ENCODE measurements at regions not wholly inside any gene's neighbourhood (a gene's known extent, or its start where the extent isn't known, plus 50 kb on each side); places are given as distances from the start of the nearest gene placed in this dataset.

DNA sequence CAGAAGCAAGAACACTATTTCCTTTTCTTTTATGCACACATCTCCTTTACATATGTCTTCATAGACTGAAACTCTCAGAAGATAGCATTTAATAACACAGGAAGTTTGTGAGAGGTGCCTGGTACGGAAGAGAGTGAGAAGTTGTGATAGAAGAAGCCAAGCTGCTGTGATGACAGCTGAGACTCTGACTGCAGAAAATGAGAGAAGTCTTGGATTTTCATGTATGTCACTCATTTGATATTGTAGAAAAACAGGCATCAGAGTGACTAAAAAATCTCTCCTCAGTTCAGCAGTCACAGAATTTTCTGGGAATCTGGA lies 154.9 kb upstream of the BMP2 start:
- no peak overlapping the region for H3K18ac ChIP-seq (ENCODE audit: low read depth in 1 of 2, low read length in 2 of 2)
- no peak overlapping the region for H4K91ac ChIP-seq (ENCODE audit: low read length)
- H3K36me3 ChIP-seq (ENCODE audit: control insufficient read depth in 1 of 2, insufficient read depth in 2 of 2, low read depth in 1 of 2, low read length in 2 of 2), result no peaks in the 10 kb centered on the region
- H3K27ac ChIP-seq (ENCODE audit: low read length, poor library complexity, severe bottlenecking), result no peak overlapping the region
- H2BK15ac ChIP-seq (ENCODE audit: low read depth, poor library complexity, severe bottlenecking), result no peak overlapping the region
- 60% methylated on average over 1 of the region's 1 CpG for WGBS
- no peak overlapping the region for H3K4me2 ChIP-seq (ENCODE audit: low read length, poor library complexity, severe bottlenecking)
- no peak overlapping the region for H2BK5ac ChIP-seq (ENCODE audit: low read depth, low read length, poor library complexity, severe bottlenecking)
- no peak overlapping the region for H3K14ac ChIP-seq (ENCODE audit: low read length in 2 of 2)
- no peak overlapping the region for H2BK120ac ChIP-seq (ENCODE audit: low read depth, low read length)
- no peak overlapping the region for H3K23ac ChIP-seq (ENCODE audit: low read length in 2 of 2)
- H2AK5ac ChIP-seq (ENCODE audit: low read length, severe bottlenecking), result no peak overlapping the region
- no peak for DNase-seq
- H2BK12ac ChIP-seq (ENCODE audit: low read length in 2 of 2), result no peak overlapping the region
- H4K8ac ChIP-seq (ENCODE audit: low read length), result no peak overlapping the region
- H3K4me1 ChIP-seq (ENCODE audit: control insufficient read depth, insufficient read depth, low read depth, low read length), result no peaks in the 10 kb centered on the region
- H3K79me1 ChIP-seq (replicated peaks; ENCODE audit: low read length, poor library complexity, severe bottlenecking), result no peaks in the 10 kb centered on the region
- H3K9me3 ChIP-seq (ENCODE audit: control insufficient read depth, low read length), result no peaks in the 10 kb centered on the region
- H2AFZ ChIP-seq (ENCODE audit: low read depth, low read length), result no peak overlapping the region
- no peak overlapping the region for H3K9ac ChIP-seq (ENCODE audit: low read length)
- H3K4ac ChIP-seq (ENCODE audit: low read depth in 1 of 2, low read length in 2 of 2), result no peak overlapping the region
- peaks cover 0 to 12% of the 10 kb centered on the region in 2 experiments for H3K27me3 ChIP-seq (ENCODE audit: control insufficient read depth in 1 of 2, insufficient read depth in 1 of 2, low read length in 2 of 2)
- H3K4me3 ChIP-seq (ENCODE audit: insufficient read depth in 1 of 2, low read depth in 1 of 2, low read length in 2 of 2), result no peak overlapping the region

DNA sequence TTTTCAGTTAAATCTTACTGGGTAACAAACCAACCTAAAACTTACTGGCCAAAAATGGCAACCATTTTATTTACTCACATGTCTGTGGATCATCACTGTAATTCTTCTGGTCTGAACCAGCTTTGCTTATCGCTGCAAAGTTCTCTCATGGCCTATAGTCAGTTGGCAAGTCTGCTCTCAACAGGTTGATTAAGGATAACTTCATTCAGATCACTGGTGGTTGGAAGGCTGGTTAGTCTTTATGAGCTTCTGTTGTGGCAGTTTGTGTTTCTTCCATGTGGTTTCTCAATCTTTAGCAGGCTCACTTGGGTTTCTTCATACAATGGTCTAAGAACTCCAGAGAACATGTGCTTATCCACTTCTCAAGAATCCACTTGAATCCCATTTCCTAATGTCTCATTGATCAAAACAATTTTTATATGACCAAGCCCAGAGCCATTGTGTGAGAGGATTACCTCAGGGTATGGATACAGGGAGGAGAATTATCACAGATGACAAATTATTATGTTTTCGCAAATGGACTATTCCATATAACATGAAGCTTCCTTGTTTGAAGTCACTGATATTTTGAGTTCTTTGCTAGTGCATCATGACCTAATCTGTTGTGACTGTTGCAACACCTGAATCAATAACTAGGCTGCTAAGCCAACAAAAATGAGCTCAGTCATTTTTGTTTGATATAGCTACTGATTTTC lies 155.4 kb upstream of the BMP2 start:
- no peak for DNase-seq
- WGBS, result 100% methylated on average over 1 of the region's 2 CpGs

DNA sequence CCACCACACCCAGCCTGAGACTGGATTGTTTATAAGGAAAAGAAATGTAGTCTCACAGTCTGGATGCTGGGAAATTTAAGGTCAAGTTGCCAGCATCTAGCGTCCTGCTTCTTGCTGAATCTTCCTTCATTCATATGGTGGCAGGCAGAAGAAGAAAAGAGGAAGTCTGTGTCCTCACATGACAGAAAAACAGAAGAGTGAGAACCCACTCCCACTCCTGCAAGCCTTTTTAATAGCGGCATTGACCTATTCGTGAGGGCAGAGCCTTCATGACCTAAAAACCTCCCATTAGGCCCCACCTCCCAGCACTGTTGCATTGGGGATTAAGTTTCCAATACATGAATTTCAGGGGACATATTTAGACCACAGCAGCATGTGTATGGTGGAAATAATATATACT lies 160.8 kb upstream of the BMP2 start:
- Histone ChIP-seq H3K4ac (ENCODE audit: low read depth in 1 of 2, low read length in 2 of 2) (no peak overlapping the region), H3K27ac (ENCODE audit: low read length, poor library complexity, severe bottlenecking) (no peak overlapping the region), H3K9me3 (ENCODE audit: control insufficient read depth, low read length) (no peaks in the 10 kb centered on the region), H3K18ac (ENCODE audit: low read depth in 1 of 2, low read length in 2 of 2) (no peak overlapping the region), H3K14ac (ENCODE audit: low read length in 2 of 2) (no peak overlapping the region), H2AFZ (ENCODE audit: low read depth, low read length) (no peak overlapping the region), H3K36me3 (ENCODE audit: control insufficient read depth in 1 of 2, insufficient read depth in 2 of 2, low read depth in 1 of 2, low read length in 2 of 2) (no peaks in the 10 kb centered on the region), H3K4me3 (ENCODE audit: insufficient read depth in 1 of 2, low read depth in 1 of 2, low read length in 2 of 2) (no peak overlapping the region), H3K9ac (ENCODE audit: low read length) (no peak overlapping the region), H3K23ac (ENCODE audit: low read length in 2 of 2) (no peak overlapping the region), H3K79me1 (replicated peaks; ENCODE audit: low read length, poor library complexity, severe bottlenecking) (no peaks in the 10 kb centered on the region), H4K91ac (ENCODE audit: low read length) (no peak overlapping the region), H2BK120ac (ENCODE audit: low read depth, low read length) (no peak overlapping the region), H4K8ac (ENCODE audit: low read length) (no peak overlapping the region), H3K27me3 (ENCODE audit: control insufficient read depth in 1 of 2, insufficient read depth in 1 of 2, low read length in 2 of 2) (peaks cover 23 to 30% of the 10 kb centered on the region in 2 experiments), H2BK12ac (ENCODE audit: low read length in 2 of 2) (no peak overlapping the region), H3K4me2 (ENCODE audit: low read length, poor library complexity, severe bottlenecking) (no peak overlapping the region), H2BK5ac (ENCODE audit: low read depth, low read length, poor library complexity, severe bottlenecking) (no peak overlapping the region), H2BK15ac (ENCODE audit: low read depth, poor library complexity, severe bottlenecking) (no peak overlapping the region), H3K4me1 (ENCODE audit: control insufficient read depth, insufficient read depth, low read depth, low read length) (no peaks in the 10 kb centered on the region), H2AK5ac (ENCODE audit: low read length, severe bottlenecking) (no peak overlapping the region)
- DNase-seq, result no peak
- WGBS, result 93% methylated on average over 3 of the region's 3 CpGs

More for the DNA sequence above, 155.4 kb upstream of the BMP2 start:
- H3K4me3 ChIP-seq (ENCODE audit: insufficient read depth in 1 of 2, low read depth in 1 of 2, low read length in 2 of 2), result no peak overlapping the region
- no peak overlapping the region for H2BK15ac ChIP-seq (ENCODE audit: low read depth, poor library complexity, severe bottlenecking)
- H3K79me1 ChIP-seq (replicated peaks; ENCODE audit: low read length, poor library complexity, severe bottlenecking), result no peaks in the 10 kb centered on the region
- H2BK5ac ChIP-seq (ENCODE audit: low read depth, low read length, poor library complexity, severe bottlenecking), result no peak overlapping the region
- H3K9me3 ChIP-seq (ENCODE audit: control insufficient read depth, low read length), result no peaks in the 10 kb centered on the region
- H3K27ac ChIP-seq (ENCODE audit: low read length, poor library complexity, severe bottlenecking), result no peak overlapping the region
- no peaks in the 10 kb centered on the region for H3K4me1 ChIP-seq (ENCODE audit: control insufficient read depth, insufficient read depth, low read depth, low read length)
- no peak overlapping the region for H2BK120ac ChIP-seq (ENCODE audit: low read depth, low read length)
- H3K27me3 ChIP-seq (ENCODE audit: control insufficient read depth in 1 of 2, insufficient read depth in 1 of 2, low read length in 2 of 2), result peaks cover 0 to 12% of the 10 kb centered on the region in 2 experiments
- no peak overlapping the region for H4K8ac ChIP-seq (ENCODE audit: low read length)
- no peak overlapping the region for H3K4ac ChIP-seq (ENCODE audit: low read depth in 1 of 2, low read length in 2 of 2)
- no peak overlapping the region for H3K4me2 ChIP-seq (ENCODE audit: low read length, poor library complexity, severe bottlenecking)
- no peaks in the 10 kb centered on the region for H3K36me3 ChIP-seq (ENCODE audit: control insufficient read depth in 1 of 2, insufficient read depth in 2 of 2, low read depth in 1 of 2, low read length in 2 of 2)
- H2BK12ac ChIP-seq (ENCODE audit: low read length in 2 of 2), result no peak overlapping the region
- H3K9ac ChIP-seq (ENCODE audit: low read length), result no peak overlapping the region
- no peak overlapping the region for H3K23ac ChIP-seq (ENCODE audit: low read length in 2 of 2)
- H2AFZ ChIP-seq (ENCODE audit: low read depth, low read length), result no peak overlapping the region
- H3K14ac ChIP-seq (ENCODE audit: low read length in 2 of 2), result no peak overlapping the region
- H4K91ac ChIP-seq (ENCODE audit: low read length), result no peak overlapping the region
- H2AK5ac ChIP-seq (ENCODE audit: low read length, severe bottlenecking), result no peak overlapping the region
- H3K18ac ChIP-seq (ENCODE audit: low read depth in 1 of 2, low read length in 2 of 2), result no peak overlapping the region

DNA sequence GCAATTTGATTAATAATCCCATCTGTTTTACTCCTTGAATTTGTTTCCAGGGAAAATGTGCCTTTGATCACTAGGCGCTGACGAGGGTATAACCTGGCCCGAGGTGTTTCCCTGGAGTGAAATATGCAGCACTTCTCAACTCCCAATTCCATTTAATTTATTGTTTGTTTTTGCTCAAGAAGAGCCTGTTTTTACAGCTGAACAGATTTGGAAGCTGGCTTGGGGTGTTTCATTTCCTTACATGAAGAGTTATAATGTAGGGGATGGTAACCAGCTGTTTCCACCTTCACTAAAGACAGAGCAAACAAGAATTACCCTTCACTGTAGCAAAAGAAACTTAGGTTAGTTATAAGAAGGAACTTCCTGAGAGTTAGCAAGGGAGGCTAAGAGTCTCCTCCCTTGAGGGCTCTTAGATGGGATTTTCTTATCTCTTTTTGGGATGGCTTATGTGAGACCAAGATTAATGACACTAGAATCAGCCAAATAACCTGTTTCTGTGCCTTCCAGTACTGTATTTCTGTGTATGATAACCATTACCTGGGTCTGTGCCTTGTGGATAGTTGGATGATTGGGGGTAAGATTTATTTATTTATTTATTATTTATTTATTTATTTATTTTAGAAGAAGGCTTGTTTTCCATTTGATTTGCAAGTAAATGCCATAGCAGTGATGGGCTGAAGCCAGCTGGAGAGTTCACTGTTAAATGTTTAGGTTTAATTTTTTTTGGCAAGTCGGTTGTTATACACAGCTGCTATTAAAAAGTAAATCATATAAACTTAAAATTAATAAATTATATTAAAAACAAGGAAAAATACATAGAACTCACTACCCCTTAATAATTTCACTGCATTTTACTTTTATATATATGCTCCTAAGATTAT lies 162.2 kb upstream of the BMP2 start:
- H2AK5ac ChIP-seq (ENCODE audit: low read length, severe bottlenecking), result no peak overlapping the region
- H3K27me3 ChIP-seq (ENCODE audit: control insufficient read depth in 1 of 2, insufficient read depth in 1 of 2, low read length in 2 of 2), result peaks cover 30 to 35% of the 10 kb centered on the region in 2 experiments
- H3K36me3 ChIP-seq (ENCODE audit: control insufficient read depth in 1 of 2, insufficient read depth in 2 of 2, low read depth in 1 of 2, low read length in 2 of 2), result no peaks in the 10 kb centered on the region
- H3K14ac ChIP-seq (ENCODE audit: low read length in 2 of 2), result no peak overlapping the region
- H3K9me3 ChIP-seq (ENCODE audit: control insufficient read depth, low read length), result no peaks in the 10 kb centered on the region
- H2BK12ac ChIP-seq (ENCODE audit: low read length in 2 of 2), result no peak overlapping the region
- H3K4me3 ChIP-seq (ENCODE audit: insufficient read depth in 1 of 2, low read depth in 1 of 2, low read length in 2 of 2), result no peak overlapping the region
- H4K91ac ChIP-seq (ENCODE audit: low read length), result no peak overlapping the region
- no peak overlapping the region for H3K23ac ChIP-seq (ENCODE audit: low read length in 2 of 2)
- no peak for DNase-seq
- H2BK5ac ChIP-seq (ENCODE audit: low read depth, low read length, poor library complexity, severe bottlenecking), result no peak overlapping the region
- H3K4me2 ChIP-seq (ENCODE audit: low read length, poor library complexity, severe bottlenecking), result no peak overlapping the region
- no peak overlapping the region for H3K18ac ChIP-seq (ENCODE audit: low read depth in 1 of 2, low read length in 2 of 2)
- no peak overlapping the region for H3K9ac ChIP-seq (ENCODE audit: low read length)
- no peak overlapping the region for H3K27ac ChIP-seq (ENCODE audit: low read length, poor library complexity, severe bottlenecking)
- H3K4ac ChIP-seq (ENCODE audit: low read depth in 1 of 2, low read length in 2 of 2), result no peak overlapping the region
- H2BK15ac ChIP-seq (ENCODE audit: low read depth, poor library complexity, severe bottlenecking), result no peak overlapping the region
- no peaks in the 10 kb centered on the region for H3K4me1 ChIP-seq (ENCODE audit: control insufficient read depth, insufficient read depth, low read depth, low read length)
- H4K8ac ChIP-seq (ENCODE audit: low read length), result no peak overlapping the region
- no peak overlapping the region for H2BK120ac ChIP-seq (ENCODE audit: low read depth, low read length)
- no peak overlapping the region for H2AFZ ChIP-seq (ENCODE audit: low read depth, low read length)
- 64% methylated on average over 3 of the region's 4 CpGs for WGBS
- H3K79me1 ChIP-seq (replicated peaks; ENCODE audit: low read length, poor library complexity, severe bottlenecking), result no peaks in the 10 kb centered on the region
